ENCODE measurements at regions not wholly inside any gene's neighbourhood (a gene's known extent, or its start where the extent isn't known, plus 50 kb on each side); places are given as distances from the start of the nearest gene placed in this dataset.

DNA sequence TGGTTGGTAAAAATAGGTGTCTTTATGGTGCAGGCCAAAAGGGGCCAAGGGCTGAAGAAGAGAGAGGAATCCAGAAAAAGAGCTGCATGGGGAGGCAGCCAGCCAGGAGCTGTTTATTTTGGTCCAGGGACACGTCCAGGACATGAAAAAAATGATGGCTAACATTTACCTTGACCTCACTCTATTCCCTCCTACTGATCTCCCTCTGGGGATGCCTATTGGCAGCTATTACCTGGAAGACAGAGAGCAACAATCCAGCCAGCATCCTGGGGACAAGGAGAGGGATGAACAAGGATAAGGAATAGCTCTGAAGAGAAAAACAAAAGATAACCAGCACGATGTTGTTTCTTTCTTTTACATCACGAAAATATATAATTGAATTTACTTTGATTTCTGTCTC, 1599.6 kb downstream of the SLITRK5 start:
- no peak overlapping the region for H3K4me3 ChIP-seq (ENCODE audit: low read depth, low read length)
- TF ChIP-seq, protein P1, sequence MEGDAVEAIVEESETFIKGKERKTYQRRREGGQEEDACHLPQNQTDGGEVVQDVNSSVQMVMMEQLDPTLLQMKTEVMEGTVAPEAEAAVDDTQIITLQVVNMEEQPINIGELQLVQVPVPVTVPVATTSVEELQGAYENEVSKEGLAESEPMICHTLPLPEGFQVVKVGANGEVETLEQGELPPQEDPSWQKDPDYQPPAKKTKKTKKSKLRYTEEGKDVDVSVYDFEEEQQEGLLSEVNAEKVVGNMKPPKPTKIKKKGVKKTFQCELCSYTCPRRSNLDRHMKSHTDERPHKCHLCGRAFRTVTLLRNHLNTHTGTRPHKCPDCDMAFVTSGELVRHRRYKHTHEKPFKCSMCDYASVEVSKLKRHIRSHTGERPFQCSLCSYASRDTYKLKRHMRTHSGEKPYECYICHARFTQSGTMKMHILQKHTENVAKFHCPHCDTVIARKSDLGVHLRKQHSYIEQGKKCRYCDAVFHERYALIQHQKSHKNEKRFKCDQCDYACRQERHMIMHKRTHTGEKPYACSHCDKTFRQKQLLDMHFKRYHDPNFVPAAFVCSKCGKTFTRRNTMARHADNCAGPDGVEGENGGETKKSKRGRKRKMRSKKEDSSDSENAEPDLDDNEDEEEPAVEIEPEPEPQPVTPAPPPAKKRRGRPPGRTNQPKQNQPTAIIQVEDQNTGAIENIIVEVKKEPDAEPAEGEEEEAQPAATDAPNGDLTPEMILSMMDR (IDR thresholded peaks at IDR 0.05; ENCODE audit: insufficient read depth, low read length): no peak
- DNase-seq (ENCODE audit: low read depth): no peak

DNA sequence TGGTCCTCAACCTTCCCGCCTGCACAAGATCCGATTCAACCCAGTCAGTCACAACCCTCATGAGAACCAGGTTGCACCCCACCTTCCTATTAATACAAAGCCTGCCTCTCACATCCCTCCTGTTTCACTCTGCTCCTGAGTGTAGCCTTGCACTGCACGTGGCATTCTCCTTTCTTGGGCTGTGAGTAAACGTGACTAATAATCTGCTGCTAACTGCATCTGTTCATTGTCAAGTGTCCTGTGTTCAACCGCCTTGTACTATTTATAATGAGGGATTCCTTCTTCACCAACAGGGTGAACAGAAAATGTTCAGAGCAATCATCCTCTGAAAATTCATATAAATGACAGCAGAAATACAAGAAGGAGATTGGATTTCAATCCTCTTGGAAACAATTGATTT, 1608.2 kb downstream of the SLITRK5 start:
- TF ChIP-seq, protein P1 (IDR thresholded peaks at IDR 0.05; ENCODE audit: insufficient read depth, low read length): no peak
- no peak overlapping the region for H3K4me3 ChIP-seq (ENCODE audit: low read depth, low read length)
- DNase-seq (ENCODE audit: low read depth): no peak

DNA sequence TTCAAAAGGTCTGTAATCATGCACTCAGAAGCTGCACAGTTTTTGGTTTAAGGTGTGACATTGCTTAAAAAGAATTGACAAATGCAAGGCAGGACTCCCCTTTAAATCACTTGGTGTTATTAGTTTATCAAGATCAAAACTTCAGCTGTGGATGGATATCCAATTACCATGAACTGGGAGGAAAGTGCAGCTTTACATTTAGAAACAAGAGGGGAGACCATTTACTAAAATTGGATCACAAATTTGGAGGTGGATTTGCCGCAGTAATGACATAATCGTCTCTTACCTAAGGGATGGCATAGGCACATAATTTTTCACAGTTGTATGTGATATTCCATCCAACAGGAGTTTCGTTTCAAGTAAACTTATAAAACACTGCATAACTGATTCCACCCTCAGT, 1610.2 kb downstream of the SLITRK5 start:
- TF ChIP-seq, protein P1 (IDR thresholded peaks at IDR 0.05; ENCODE audit: insufficient read depth, low read length): no peak
- H3K4me3 ChIP-seq (ENCODE audit: low read depth, low read length): no peak overlapping the region
- no peak for DNase-seq (ENCODE audit: low read depth)

DNA sequence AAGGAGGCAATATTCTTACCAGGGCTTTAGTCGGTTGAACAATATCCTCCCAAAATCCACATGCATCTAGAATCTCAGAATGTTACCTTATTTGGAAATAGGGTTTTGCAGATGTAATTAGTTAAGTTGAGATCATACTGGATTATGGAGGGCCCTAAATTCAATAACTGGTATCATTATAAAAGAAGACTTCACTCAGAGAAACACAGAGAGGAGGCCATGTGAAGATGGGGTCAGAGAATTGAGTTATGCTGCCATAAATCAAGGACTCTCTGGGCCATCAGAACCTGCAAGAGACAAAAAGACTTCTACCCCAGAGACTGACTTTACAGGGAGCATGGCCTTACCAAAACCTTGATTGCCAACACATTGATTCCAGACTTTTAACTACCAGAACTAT, 1611.1 kb downstream of the SLITRK5 start:
- no peak overlapping the region for H3K4me3 ChIP-seq (ENCODE audit: low read depth, low read length)
- DNase-seq (ENCODE audit: low read depth): no peak
- TF ChIP-seq, protein P1 (IDR thresholded peaks at IDR 0.05; ENCODE audit: insufficient read depth, low read length): no peak

DNA sequence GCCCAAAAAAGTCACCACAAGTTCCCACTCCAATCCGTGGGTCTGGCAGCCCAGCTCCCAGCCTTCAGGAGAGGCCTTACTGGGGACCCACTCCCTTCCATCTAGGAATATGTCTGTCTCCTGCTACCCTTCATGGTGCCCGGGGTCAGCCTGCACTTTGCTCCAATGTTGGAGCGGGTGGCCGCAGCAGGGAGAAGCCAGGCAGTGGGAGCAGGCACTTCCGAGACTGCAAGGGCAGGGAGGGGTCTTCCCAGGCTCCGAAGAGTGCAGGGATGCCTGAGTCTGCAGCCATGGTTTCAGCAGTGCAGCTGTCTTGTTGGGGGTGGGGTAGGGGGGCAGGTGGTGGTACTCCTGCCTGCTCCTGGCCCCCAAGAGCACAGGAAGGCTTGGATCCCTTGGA, 1616.2 kb downstream of the SLITRK5 start:
- no peak overlapping the region for H3K4me3 ChIP-seq (ENCODE audit: low read depth, low read length)
- no peak for DNase-seq (ENCODE audit: low read depth)
- TF ChIP-seq, protein P1 (IDR thresholded peaks at IDR 0.05; ENCODE audit: insufficient read depth, low read length): no peak

DNA sequence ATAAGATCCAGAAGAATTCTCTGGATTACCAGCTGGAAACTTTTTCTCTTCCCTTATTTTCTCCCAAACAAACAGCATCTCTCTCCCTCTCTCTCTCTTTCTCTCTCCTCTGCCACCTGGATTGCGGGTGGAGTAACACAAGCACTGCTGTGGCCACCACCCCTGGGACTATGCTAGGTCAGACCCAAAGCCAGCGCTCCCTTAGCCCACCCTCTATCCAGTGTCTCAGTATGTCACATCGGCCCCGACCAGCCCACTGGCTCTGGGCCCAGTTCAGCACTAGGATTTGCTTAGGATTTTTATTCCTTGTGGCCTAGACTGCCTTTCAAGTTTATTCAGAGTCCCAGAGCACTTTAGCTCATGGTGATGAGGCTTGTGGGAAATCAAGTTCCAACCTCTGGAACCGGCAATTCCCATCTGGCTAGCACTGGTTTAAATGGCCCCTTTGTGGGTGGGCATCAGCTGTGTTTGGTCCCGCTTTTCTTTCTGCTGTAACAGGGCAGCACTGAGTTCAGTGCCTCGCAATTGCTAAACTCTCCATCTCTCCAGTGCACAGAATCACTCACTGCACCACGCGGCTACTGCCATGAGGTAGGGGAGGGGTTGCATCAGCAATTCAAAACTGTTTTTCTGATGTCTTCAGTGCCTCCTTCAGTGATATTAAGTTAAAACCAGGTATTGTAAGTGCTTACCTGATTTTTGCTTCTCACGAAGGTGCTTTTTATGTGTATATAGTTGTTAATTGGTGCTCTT, 1623.1 kb downstream of the SLITRK5 start:
- TF ChIP-seq, protein P1 (IDR thresholded peaks at IDR 0.05; ENCODE audit: insufficient read depth, low read length): no peak
- H3K4me3 ChIP-seq (ENCODE audit: low read depth, low read length): no peak overlapping the region
- no peak for DNase-seq (ENCODE audit: low read depth)

DNA sequence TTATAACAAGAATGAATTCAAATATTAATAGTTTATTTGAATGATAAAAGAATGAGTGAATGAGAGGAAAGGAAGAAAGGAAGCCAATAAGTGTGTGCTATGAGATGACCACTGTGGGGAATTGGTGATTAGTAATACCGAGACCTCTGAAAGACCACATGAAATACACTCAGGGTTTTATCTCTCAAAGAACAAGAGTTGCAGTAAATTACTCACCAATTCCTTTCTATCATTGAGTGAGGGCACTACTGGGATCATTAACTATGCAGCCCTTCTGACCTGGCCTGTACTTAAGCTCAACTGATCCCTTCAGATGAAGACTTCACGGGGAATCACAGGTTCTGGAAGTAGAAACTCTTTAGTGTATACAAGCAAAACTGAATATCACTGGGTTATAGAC, 1636.1 kb downstream of the SLITRK5 start:
- TF ChIP-seq, protein P1 (IDR thresholded peaks at IDR 0.05; ENCODE audit: insufficient read depth, low read length): no peak
- no peak overlapping the region for H3K4me3 ChIP-seq (ENCODE audit: low read depth, low read length)
- no peak for DNase-seq (ENCODE audit: low read depth)
